Natural killer cell (primary cell): ENCODE measurements at regions not wholly inside any gene's neighbourhood (a gene's known extent, or its start where the extent isn't known, plus 50 kb on each side); places are given as distances from the start of the nearest gene placed in this dataset.

Source experiments
- ATAC-seq, 3 donors: fragments of 150-1000 bp in 2 of 3; fragments of 200-7000 bp in 1 of 3; cut with Tn5 transposase; 1 replicate in 1 of 3; 2 replicates in 2 of 3; pipeline ENCODE4 v1.10.0; 2021; ENCODE audit warnings: mild to moderate bottlenecking in 2 of 3, moderate library complexity in 2 of 3
- DNase-seq, 2 donors: peaks; one replicate each; pipeline versions ENCODE4 v3.0.0 to v3.0.0-alpha.2; 2013 to 2021; ENCODE audit warnings: mixed read lengths in 1 of 2
- H3K27ac ChIP-seq: one replicate; pipeline ENCODE4 v1.5.1; 2013; ENCODE audit warnings: mild to moderate bottlenecking, low read length
- H3K27me3 ChIP-seq: one replicate; pipeline ENCODE4 v1.6.1; 2013; ENCODE audit warnings: low read length; ENCODE audit not compliant: control insufficient read depth, insufficient read depth
- H3K36me3 ChIP-seq: one replicate; pipeline ENCODE4 v1.6.1; 2013; ENCODE audit warnings: low read length; ENCODE audit not compliant: control insufficient read depth, insufficient read depth
- H3K4me1 ChIP-seq: one replicate; pipeline ENCODE4 v1.6.1; 2013; ENCODE audit warnings: low read length; ENCODE audit not compliant: control insufficient read depth, insufficient read depth
- H3K4me3 ChIP-seq: one replicate; pipeline ENCODE4 v1.5.1; 2013; ENCODE audit warnings: low read length
- H3K9me3 ChIP-seq: one replicate; pipeline ENCODE4 v1.6.1; 2013; ENCODE audit warnings: low read length; ENCODE audit not compliant: control insufficient read depth, insufficient read depth
- H3K27ac Mint-ChIP-seq, 2 donors: one replicate each; pipeline ENCODE4 v1.8.0; 2022; ENCODE audit warnings: mild to moderate bottlenecking in 2 of 2, mixed read lengths in 2 of 2, moderate library complexity in 1 of 2
- H3K27me3 Mint-ChIP-seq, 2 donors: one replicate each; pipeline ENCODE4 v1.8.0; 2022; ENCODE audit warnings: low read depth in 2 of 2, mixed read lengths in 2 of 2
- H3K36me3 Mint-ChIP-seq: one replicate; pipeline ENCODE4 v1.8.0; 2022; ENCODE audit warnings: mixed read lengths
- H3K4me1 Mint-ChIP-seq, 2 donors: one replicate each; pipeline ENCODE4 v1.8.0; 2022; ENCODE audit warnings: mixed read lengths in 2 of 2
- H3K4me3 Mint-ChIP-seq: one replicate; pipeline ENCODE4 v1.8.0; 2022; ENCODE audit warnings: mild to moderate bottlenecking, moderate library complexity, mixed read lengths
- H3K9me3 Mint-ChIP-seq, 2 donors: one replicate each; pipeline ENCODE4 v1.8.0; 2022; ENCODE audit warnings: mixed read lengths in 2 of 2
- WGBS: methylation state at CpG from one replicate; pipeline ENCODE4 v1.1.7; 2013; ENCODE audit warnings: missing lambda C conversion rate; ENCODE audit not compliant: insufficient coverage; 5-methylcytosine and 5-hydroxymethylcytosine counted together
- intact Hi-C: fragments of 100-400 bp; cut with micrococcal nuclease; formaldehyde crosslinking; loops from one replicate; pipeline ENCODE4 v1.14.2; 2022
- TF ChIP-seq, protein P1 (sequence below): fragments of 200-600 bp; IDR thresholded peaks from one replicate; pipeline ENCODE4 v1.8.0; 2022; ENCODE audit warnings: antibody characterized with exemption

GRCh38 chr1:209389975-209390374, 193.5 kb upstream of the CAMK1G start:
- H3K9me3 Mint-ChIP-seq, result peaks cover 0 to 3% of the 10 kb centered on the region in 2 donors
- no peaks in the 10 kb centered on the region for H3K36me3 Mint-ChIP-seq
- no peaks in the 10 kb centered on the region for H3K4me1 ChIP-seq
- no peaks in the 10 kb centered on the region for H3K36me3 ChIP-seq
- H3K27ac Mint-ChIP-seq, result no peak overlapping the region
- no peak overlapping the region for H3K4me3 ChIP-seq
- peak in 1 of 3 donors; percentile 39 for ATAC-seq
- no peaks in the 10 kb centered on the region for H3K4me1 Mint-ChIP-seq
- H3K4me3 Mint-ChIP-seq, result no peak overlapping the region
- TF ChIP-seq, protein P1, sequence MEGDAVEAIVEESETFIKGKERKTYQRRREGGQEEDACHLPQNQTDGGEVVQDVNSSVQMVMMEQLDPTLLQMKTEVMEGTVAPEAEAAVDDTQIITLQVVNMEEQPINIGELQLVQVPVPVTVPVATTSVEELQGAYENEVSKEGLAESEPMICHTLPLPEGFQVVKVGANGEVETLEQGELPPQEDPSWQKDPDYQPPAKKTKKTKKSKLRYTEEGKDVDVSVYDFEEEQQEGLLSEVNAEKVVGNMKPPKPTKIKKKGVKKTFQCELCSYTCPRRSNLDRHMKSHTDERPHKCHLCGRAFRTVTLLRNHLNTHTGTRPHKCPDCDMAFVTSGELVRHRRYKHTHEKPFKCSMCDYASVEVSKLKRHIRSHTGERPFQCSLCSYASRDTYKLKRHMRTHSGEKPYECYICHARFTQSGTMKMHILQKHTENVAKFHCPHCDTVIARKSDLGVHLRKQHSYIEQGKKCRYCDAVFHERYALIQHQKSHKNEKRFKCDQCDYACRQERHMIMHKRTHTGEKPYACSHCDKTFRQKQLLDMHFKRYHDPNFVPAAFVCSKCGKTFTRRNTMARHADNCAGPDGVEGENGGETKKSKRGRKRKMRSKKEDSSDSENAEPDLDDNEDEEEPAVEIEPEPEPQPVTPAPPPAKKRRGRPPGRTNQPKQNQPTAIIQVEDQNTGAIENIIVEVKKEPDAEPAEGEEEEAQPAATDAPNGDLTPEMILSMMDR, result no peak
- H3K27me3 ChIP-seq, result no peaks in the 10 kb centered on the region
- no peak overlapping the region for H3K27ac ChIP-seq
- no CpG with 5 or more reads among the region's 1 CpG for WGBS
- intact Hi-C loops, result no loop called here
- peaks cover 2 to 7% of the 10 kb centered on the region in 2 donors for H3K27me3 Mint-ChIP-seq
- DNase-seq, result no peak
- H3K9me3 ChIP-seq, result no peaks in the 10 kb centered on the region

DNA sequence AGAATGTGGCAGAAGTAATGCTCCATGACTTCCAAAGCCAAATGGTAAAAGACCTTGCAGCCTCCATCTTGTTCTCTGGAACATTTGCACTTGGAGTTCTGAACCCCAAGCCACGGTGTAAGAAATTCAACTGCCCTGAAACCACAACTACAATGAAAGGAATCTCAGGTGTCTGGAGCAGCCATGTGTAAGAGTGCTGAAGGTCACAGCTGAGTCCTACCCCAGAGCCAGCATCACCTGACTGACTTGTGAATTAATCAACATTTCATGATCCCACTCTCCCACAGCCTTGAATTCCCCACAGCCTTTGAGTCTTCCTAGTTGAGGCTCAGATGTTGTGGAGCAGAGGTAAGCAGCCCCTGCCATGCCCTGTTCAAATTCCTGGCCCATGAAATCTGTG, 192.8 kb upstream of the CAMK1G start:
- no peak overlapping the region for H3K27ac Mint-ChIP-seq
- H3K4me3 Mint-ChIP-seq, result no peak overlapping the region
- no peak overlapping the region for H3K27ac ChIP-seq
- WGBS, result 80% methylated on average over 1 of the region's 1 CpG
- TF ChIP-seq, protein P1, result no peak
- no peak for DNase-seq
- H3K4me1 Mint-ChIP-seq, result no peaks in the 10 kb centered on the region
- peaks cover 5% of the 10 kb centered on the region in 2 donors for H3K27me3 Mint-ChIP-seq
- H3K36me3 ChIP-seq, result no peaks in the 10 kb centered on the region
- H3K9me3 Mint-ChIP-seq, result peaks cover 0 to 3% of the 10 kb centered on the region in 2 donors
- intact Hi-C loops, result no loop called here
- no peaks in the 10 kb centered on the region for H3K4me1 ChIP-seq
- no peak for ATAC-seq
- no peaks in the 10 kb centered on the region for H3K27me3 ChIP-seq
- no peaks in the 10 kb centered on the region for H3K36me3 Mint-ChIP-seq
- no peak overlapping the region for H3K4me3 ChIP-seq
- H3K9me3 ChIP-seq, result no peaks in the 10 kb centered on the region

DNA sequence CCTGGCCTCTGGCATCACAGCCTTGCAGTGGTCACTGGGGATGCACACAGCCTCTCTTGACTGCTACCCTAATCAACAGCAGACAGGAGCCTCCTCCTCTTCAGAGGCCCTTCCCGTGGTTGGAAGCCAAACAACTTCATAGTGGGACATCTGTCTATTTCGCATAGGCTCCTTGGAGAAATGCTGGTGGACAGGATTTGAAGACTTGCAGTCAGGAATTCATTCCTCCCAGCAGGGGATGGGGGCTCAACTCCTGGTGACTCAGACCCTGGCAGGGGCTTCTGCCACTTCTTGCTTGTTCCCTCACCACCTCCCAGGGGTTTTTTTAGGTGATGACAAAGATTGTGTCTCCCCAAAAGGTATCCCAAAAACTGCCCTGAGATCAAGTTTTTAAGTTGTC, 191.7 kb upstream of the CAMK1G start:
- Histone ChIP-seq H3K27me3 (no peaks in the 10 kb centered on the region), H3K27ac (no peak overlapping the region), H3K4me3 (no peak overlapping the region), H3K9me3 (no peaks in the 10 kb centered on the region), H3K4me1 (no peaks in the 10 kb centered on the region), H3K36me3 (no peaks in the 10 kb centered on the region)
- TF ChIP-seq, protein P1, result no peak
- Mint-ChIP-seq H3K36me3 (no peaks in the 10 kb centered on the region), H3K4me1 (no peaks in the 10 kb centered on the region), H3K27me3 (peaks cover 5% of the 10 kb centered on the region in 2 donors), H3K9me3 (peaks cover 0 to 3% of the 10 kb centered on the region in 2 donors), H3K27ac (no peak overlapping the region), H3K4me3 (no peak overlapping the region)
- 100% methylated on average over 1 of the region's 2 CpGs for WGBS
- no peak for ATAC-seq
- DNase-seq, result no peak
- intact Hi-C loops, result no loop called here

DNA sequence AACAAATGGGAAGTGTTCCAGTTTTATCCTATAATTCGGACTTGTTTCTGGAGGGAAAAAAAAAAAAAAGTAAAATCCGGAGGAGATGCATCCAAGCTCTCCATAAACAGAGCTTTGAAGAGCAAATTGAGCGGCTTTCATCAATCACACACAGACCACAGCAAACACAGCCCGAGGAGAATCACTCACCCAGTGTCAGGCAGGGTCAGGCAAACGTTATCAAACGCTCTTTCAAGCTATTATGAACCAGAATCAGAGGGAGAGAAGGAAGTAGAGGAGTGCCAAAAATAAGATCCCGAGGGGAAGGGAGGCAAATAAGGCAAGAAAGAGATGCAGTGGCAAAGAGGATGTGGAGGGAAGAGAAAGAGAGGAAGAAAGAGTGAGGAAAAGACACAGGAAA, 188.3 kb upstream of the CAMK1G start:
- ATAC-seq (no peak), DNase-seq (no peak)
- Histone ChIP-seq H3K4me1 (no peaks in the 10 kb centered on the region), H3K27ac (no peak overlapping the region), H3K27me3 (no peaks in the 10 kb centered on the region), H3K4me3 (no peak overlapping the region), H3K9me3 (no peaks in the 10 kb centered on the region), H3K36me3 (no peaks in the 10 kb centered on the region)
- H3K27me3 Mint-ChIP-seq, result peaks cover 5% of the 10 kb centered on the region in 2 donors
- H3K4me1 Mint-ChIP-seq, result no peaks in the 10 kb centered on the region
- no peak overlapping the region for H3K4me3 Mint-ChIP-seq
- no peak overlapping the region for H3K27ac Mint-ChIP-seq
- no peaks in the 10 kb centered on the region for H3K36me3 Mint-ChIP-seq
- WGBS, result 63% methylated on average over 7 of the region's 7 CpGs
- H3K9me3 Mint-ChIP-seq, result no peaks in the 10 kb centered on the region
- TF ChIP-seq, protein P1, result no peak
- intact Hi-C loops, result no loop called here
